Colonic mucosa (tissue), 4 donors: ENCODE measurements at regions not wholly inside any gene's neighbourhood (a gene's known extent, or its start where the extent isn't known, plus 50 kb on each side); places are given as distances from the start of the nearest gene placed in this dataset.

Experiments
- DNase-seq: peaks from one replicate; pipeline ENCODE4 v3.0.0-alpha.2; 2020
- H3K27ac ChIP-seq: fragments of 200-600 bp; one replicate; pipeline ENCODE4 v1.8.0; 2021
- H3K27me3 ChIP-seq: fragments of 200-600 bp; one replicate; pipeline ENCODE4 v1.8.0; 2021
- H3K36me3 ChIP-seq: fragments of 200-600 bp; one replicate; pipeline ENCODE4 v1.8.0; 2021
- H3K4me1 ChIP-seq: fragments of 200-600 bp; one replicate; pipeline ENCODE4 v1.8.0; 2021; ENCODE audit warnings: mild to moderate bottlenecking
- H3K4me3 ChIP-seq: fragments of 200-600 bp; one replicate; pipeline ENCODE4 v1.8.0; 2021
- H3K9ac ChIP-seq, 2 donors: one replicate each; pipeline ENCODE4 v1.7.0; 2013; ENCODE audit warnings: control low read depth in 2 of 2, low read depth in 2 of 2, low read length in 2 of 2
- H3K9me3 ChIP-seq: fragments of 200-600 bp; one replicate; pipeline ENCODE4 v1.8.0; 2021
- CTCF ChIP-seq: fragments of 200-600 bp; IDR thresholded peaks from one replicate; pipeline ENCODE4 v1.8.0; 2022; ENCODE audit warnings: antibody characterized with exemption, mild to moderate bottlenecking
- intact Hi-C: fragments of 100-400 bp; cut with DNase I; formaldehyde crosslinking; loops from one replicate; pipeline ENCODE4 v1.14.1; 2022
- donor health status: healthy.
- donor health status: DM: no; HTN: no; CAD: no.
- donor health status: DM: no; HTN: no; CAD: no.

- H3K9me3 ChIP-seq, result no peaks in the 10 kb centered on the region
- DNase-seq, result no peak
- no peaks in the 10 kb centered on the region for H3K4me1 ChIP-seq
- no peaks in the 10 kb centered on the region for H3K27me3 ChIP-seq
- H3K27ac ChIP-seq, result no peak overlapping the region
- H3K36me3 ChIP-seq, result no peaks in the 10 kb centered on the region
- H3K4me3 ChIP-seq, result no peak overlapping the region
- intact Hi-C loops, result no loop called here
- no peak overlapping the region for H3K9ac ChIP-seq
- TF ChIP-seq CTCF, result no peak
Measured at GRCh38 chr7:25279705-25280104, 51.4 kb upstream of the NPVF start.

GRCh38 chr7:25280181-25280580, 51.9 kb upstream of the NPVF start:
- no peaks in the 10 kb centered on the region for H3K4me1 ChIP-seq
- intact Hi-C loops, result no loop called here

GRCh38 chr7:25282194-25282593, 53.9 kb upstream of the NPVF start:
- intact Hi-C loops, result no loop called here
- no peak overlapping the region for H3K9ac ChIP-seq
- no peak overlapping the region for H3K27ac ChIP-seq
- DNase-seq, result peak; percentile 57
- H3K9me3 ChIP-seq, result no peaks in the 10 kb centered on the region
- H3K4me1 ChIP-seq, result no peaks in the 10 kb centered on the region
- H3K27me3 ChIP-seq, result no peaks in the 10 kb centered on the region
- TF ChIP-seq CTCF, result no peak
- H3K36me3 ChIP-seq, result no peaks in the 10 kb centered on the region
- no peak overlapping the region for H3K4me3 ChIP-seq

More at GRCh38 chr7:25280181-25280580, 51.9 kb upstream of the NPVF start:
- Histone ChIP-seq H3K27ac (no peak overlapping the region), H3K9ac (no peak overlapping the region), H3K36me3 (no peaks in the 10 kb centered on the region), H3K9me3 (no peaks in the 10 kb centered on the region), H3K27me3 (no peaks in the 10 kb centered on the region), H3K4me3 (no peak overlapping the region)
- no peak for TF ChIP-seq CTCF
- DNase-seq, result no peak

GRCh38 chr7:25286756-25287155, 58.5 kb upstream of the NPVF start:
- DNase-seq, result no peak
- Histone ChIP-seq H3K27ac (no peak overlapping the region), H3K4me3 (no peak overlapping the region), H3K27me3 (no peaks in the 10 kb centered on the region), H3K4me1 (no peaks in the 10 kb centered on the region), H3K9ac (no peak overlapping the region), H3K9me3 (no peaks in the 10 kb centered on the region), H3K36me3 (no peaks in the 10 kb centered on the region)
- no peak for TF ChIP-seq CTCF
- intact Hi-C loops, result no loop called here

GRCh38 chr7:25287291-25287690, 59.0 kb upstream of the NPVF start:
- no peak overlapping the region for H3K27ac ChIP-seq
- no peak overlapping the region for H3K9ac ChIP-seq
- intact Hi-C loops, result no loop called here
- no peak for TF ChIP-seq CTCF
- no peaks in the 10 kb centered on the region for H3K4me1 ChIP-seq
- no peak for DNase-seq
- no peaks in the 10 kb centered on the region for H3K9me3 ChIP-seq
- no peaks in the 10 kb centered on the region for H3K27me3 ChIP-seq
- H3K4me3 ChIP-seq, result no peak overlapping the region
- H3K36me3 ChIP-seq, result no peaks in the 10 kb centered on the region
